ENCODE measurements at regions not wholly inside any gene's neighbourhood (a gene's known extent, or its start where the extent isn't known, plus 50 kb on each side); places are given as distances from the start of the nearest gene placed in this dataset.

DNA sequence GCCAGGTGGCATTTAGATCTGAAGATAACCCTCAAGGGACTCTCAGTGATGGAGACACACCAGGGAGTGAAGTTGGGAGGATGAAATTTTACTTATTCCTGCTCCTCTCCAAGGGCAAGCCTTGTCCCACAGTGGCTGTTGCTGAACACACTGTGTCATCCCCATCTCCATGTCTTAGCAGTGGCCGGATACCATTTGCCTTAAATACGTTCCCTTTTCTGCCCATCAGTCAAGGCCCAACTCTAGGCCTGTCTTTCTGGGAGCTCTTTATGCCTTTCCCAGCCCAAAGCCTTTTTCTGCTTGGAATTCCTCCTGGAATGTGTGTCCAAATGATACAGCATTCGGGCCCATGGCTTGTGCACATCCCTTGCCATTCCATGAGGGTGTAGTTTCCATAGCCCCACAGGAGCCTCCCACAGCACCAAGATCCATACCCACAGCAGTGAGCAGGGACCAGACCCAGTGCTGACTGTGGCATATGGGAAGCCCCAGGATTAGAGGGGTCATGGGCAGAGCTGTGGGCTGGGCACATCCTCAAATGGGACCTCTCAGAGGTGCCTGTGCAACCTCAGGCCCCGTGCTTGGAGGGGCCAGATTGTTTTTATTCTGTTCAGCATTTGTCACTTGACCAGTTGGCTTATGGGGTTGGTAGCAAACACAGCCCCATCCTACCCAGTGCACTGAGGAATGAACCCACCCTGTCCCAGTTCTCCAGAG lies 63.7 kb upstream of the PRR23C start:
- DNase-seq (ENCODE audit: low read depth, low spot score) (no peak), ATAC-seq (no peak)
- Histone ChIP-seq H3K36me3 (ENCODE audit: control insufficient read depth, insufficient read depth, low read length) (no peaks in the 10 kb centered on the region), H3K4me1 (ENCODE audit: control insufficient read depth, insufficient read depth, low read length) (peaks cover 3% of the 10 kb centered on the region), H3K27me3 (ENCODE audit: control insufficient read depth, insufficient read depth, low read length) (no peaks in the 10 kb centered on the region), H3K4me3 (ENCODE audit: low read depth in 2 of 2, low read length in 2 of 2) (no peak overlapping the region), H3K9me3 (ENCODE audit: control insufficient read depth, insufficient read depth, low read depth, low read length) (no peaks in the 10 kb centered on the region), H3K27ac (ENCODE audit: low read length) (no peak overlapping the region)
- ChIA-PET POLR2A (no interaction called here), CTCF (no interaction called here)
- no peak for TF ChIP-seq TCF7L2 (IDR thresholded peaks at IDR 0.05; ENCODE audit: low read depth, low read length)
- no peak for TF ChIP-seq POLR2AphosphoS5 (IDR thresholded peaks at IDR 0.05; ENCODE audit: low read depth, low read length)
- no peak for TF ChIP-seq REST (IDR thresholded peaks at IDR 0.05; ENCODE audit: insufficient read depth in 1 of 2, low read depth in 2 of 2, low read length in 1 of 2)
- TF ChIP-seq CTCF (IDR thresholded peaks at IDR 0.05) = no peak
- no peak for TF ChIP-seq SIN3A (IDR thresholded peaks at IDR 0.05; ENCODE audit: borderline replicate concordance, insufficient read depth, low read depth, low read length)
- intact Hi-C loops (cut with micrococcal nuclease; ENCODE audit: unreplicated experiment) (no loop called here), in situ Hi-C loops (cut with HindIII; ENCODE audit: low pct_unique_long_range_greater_than_20kb, low sequenced_read_pairs) (no loop called here)
- no TSS peak for BruUV-seq (replicated peaks)

DNA sequence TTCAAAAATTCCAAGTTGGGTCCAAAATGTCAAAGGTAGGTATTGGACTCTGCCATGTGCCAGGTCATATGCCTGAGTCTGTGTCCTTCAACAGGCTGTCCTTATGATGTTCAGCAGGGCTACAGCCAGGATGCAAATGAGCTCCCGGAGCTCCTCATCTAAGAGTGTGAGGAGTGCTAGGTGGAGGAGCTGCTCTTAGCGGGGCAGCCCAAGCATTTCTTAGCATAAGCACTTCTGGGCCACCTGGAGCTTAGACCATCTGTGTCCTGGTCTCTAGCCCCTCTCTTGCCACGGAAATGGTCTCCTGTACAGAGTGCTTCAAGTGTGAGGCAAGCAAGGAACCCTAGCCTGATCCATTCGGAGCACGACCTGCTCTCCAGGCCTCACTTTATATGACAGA lies 64.6 kb upstream of the PRR23C start:
- intact Hi-C loops (cut with micrococcal nuclease; ENCODE audit: unreplicated experiment) = no loop called here
- H3K4me3 ChIP-seq (ENCODE audit: low read depth in 2 of 2, low read length in 2 of 2) = no peak overlapping the region
- DNase-seq (ENCODE audit: low read depth, low spot score) = no peak
- TF ChIP-seq POLR2AphosphoS5 (IDR thresholded peaks at IDR 0.05; ENCODE audit: low read depth, low read length) = no peak
- TF ChIP-seq TCF7L2 (IDR thresholded peaks at IDR 0.05; ENCODE audit: low read depth, low read length) = no peak
- TF ChIP-seq REST (IDR thresholded peaks at IDR 0.05; ENCODE audit: insufficient read depth in 1 of 2, low read depth in 2 of 2, low read length in 1 of 2) = no peak
- no peak for TF ChIP-seq SIN3A (IDR thresholded peaks at IDR 0.05; ENCODE audit: borderline replicate concordance, insufficient read depth, low read depth, low read length)
- no peak for TF ChIP-seq CTCF (IDR thresholded peaks at IDR 0.05)
- H3K4me1 ChIP-seq (ENCODE audit: control insufficient read depth, insufficient read depth, low read length) = peaks cover 10% of the 10 kb centered on the region
- ChIA-PET POLR2A (no interaction called here), CTCF (no interaction called here)
- no peaks in the 10 kb centered on the region for H3K36me3 ChIP-seq (ENCODE audit: control insufficient read depth, insufficient read depth, low read length)
- no TSS peak for BruUV-seq (replicated peaks)
- H3K27me3 ChIP-seq (ENCODE audit: control insufficient read depth, insufficient read depth, low read length) = no peaks in the 10 kb centered on the region
- H3K27ac ChIP-seq (ENCODE audit: low read length) = no peak overlapping the region
- H3K9me3 ChIP-seq (ENCODE audit: control insufficient read depth, insufficient read depth, low read depth, low read length) = no peaks in the 10 kb centered on the region
- in situ Hi-C loops (cut with HindIII; ENCODE audit: low pct_unique_long_range_greater_than_20kb, low sequenced_read_pairs) = no loop called here
- ATAC-seq = no peak

All from Panc1 (cell line).